AG09309 (cell line): ENCODE measurements at regions not wholly inside any gene's neighbourhood (a gene's known extent, or its start where the extent isn't known, plus 50 kb on each side); places are given as distances from the start of the nearest gene placed in this dataset.
A peak's percentile ranks its signal among the peaks of the same experiment; 100 is the strongest.

ENCODE experiments used
- DNase-seq: peaks from one replicate; pipeline ENCODE4 v3.0.0-alpha.2; 2010; ENCODE audit warnings: low read depth
- H3K4me3 ChIP-seq: 2 replicates; pipeline ENCODE4 v1.5.1; 2011; ENCODE audit warnings: mild to moderate bottlenecking, low read depth, low read length, moderate library complexity; ENCODE audit not compliant: control insufficient read depth
- TF ChIP-seq, protein P1 (sequence below): IDR thresholded peaks from 2 replicates; pipeline ENCODE4 v1.5.1; 2011; ENCODE audit warnings: mild to moderate bottlenecking, low read depth, low read length, inconsistent platforms; ENCODE audit not compliant: insufficient read depth, control insufficient read depth; ENCODE audit errors: missing control alignments

- TF ChIP-seq, protein P1, sequence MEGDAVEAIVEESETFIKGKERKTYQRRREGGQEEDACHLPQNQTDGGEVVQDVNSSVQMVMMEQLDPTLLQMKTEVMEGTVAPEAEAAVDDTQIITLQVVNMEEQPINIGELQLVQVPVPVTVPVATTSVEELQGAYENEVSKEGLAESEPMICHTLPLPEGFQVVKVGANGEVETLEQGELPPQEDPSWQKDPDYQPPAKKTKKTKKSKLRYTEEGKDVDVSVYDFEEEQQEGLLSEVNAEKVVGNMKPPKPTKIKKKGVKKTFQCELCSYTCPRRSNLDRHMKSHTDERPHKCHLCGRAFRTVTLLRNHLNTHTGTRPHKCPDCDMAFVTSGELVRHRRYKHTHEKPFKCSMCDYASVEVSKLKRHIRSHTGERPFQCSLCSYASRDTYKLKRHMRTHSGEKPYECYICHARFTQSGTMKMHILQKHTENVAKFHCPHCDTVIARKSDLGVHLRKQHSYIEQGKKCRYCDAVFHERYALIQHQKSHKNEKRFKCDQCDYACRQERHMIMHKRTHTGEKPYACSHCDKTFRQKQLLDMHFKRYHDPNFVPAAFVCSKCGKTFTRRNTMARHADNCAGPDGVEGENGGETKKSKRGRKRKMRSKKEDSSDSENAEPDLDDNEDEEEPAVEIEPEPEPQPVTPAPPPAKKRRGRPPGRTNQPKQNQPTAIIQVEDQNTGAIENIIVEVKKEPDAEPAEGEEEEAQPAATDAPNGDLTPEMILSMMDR: no peak
- no peak for DNase-seq
- no peak overlapping the region for H3K4me3 ChIP-seq
Measured at GRCh38 chr16:79712276-79712675, 111.7 kb upstream of the MAF start.

DNA sequence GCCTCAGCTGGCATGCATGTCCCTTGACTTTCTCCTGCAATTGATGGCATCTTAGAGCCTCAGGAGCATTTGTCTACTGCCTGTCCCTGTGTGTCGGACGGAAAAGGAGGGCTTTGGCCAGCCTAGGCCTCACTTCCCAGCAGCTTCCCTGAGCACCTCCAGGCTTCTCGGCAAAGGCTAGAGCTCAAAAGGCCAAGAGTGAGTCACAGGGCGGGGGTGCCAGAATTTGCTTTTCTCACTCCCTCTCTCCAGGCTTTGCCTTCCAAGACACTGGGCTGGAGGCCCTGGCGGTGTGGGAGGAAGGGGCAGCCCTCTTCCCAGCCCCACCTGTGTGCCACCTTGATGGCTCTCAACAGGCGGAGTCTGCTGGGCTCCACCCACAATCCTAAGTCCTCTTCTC, 107.3 kb upstream of the MAF start:
- no peak for DNase-seq
- no peak overlapping the region for H3K4me3 ChIP-seq
- TF ChIP-seq, protein P1: no peak

- TF ChIP-seq, protein P1: no peak
- no peak overlapping the region for H3K4me3 ChIP-seq
- DNase-seq: no peak
Measured at GRCh38 chr16:79703066-79703465, 102.5 kb upstream of the MAF start.

GRCh38 chr16:79698341-79698753, 97.8 kb upstream of the MAF start:
- TF ChIP-seq, protein P1: no peak
- no peak overlapping the region for H3K4me3 ChIP-seq
- DNase-seq: peak; percentile 70

- TF ChIP-seq, protein P1: no peak
- no peak overlapping the region for H3K4me3 ChIP-seq
- DNase-seq: no peak
Measured at GRCh38 chr16:79697562-79698112, 97.1 kb upstream of the MAF start.

DNA sequence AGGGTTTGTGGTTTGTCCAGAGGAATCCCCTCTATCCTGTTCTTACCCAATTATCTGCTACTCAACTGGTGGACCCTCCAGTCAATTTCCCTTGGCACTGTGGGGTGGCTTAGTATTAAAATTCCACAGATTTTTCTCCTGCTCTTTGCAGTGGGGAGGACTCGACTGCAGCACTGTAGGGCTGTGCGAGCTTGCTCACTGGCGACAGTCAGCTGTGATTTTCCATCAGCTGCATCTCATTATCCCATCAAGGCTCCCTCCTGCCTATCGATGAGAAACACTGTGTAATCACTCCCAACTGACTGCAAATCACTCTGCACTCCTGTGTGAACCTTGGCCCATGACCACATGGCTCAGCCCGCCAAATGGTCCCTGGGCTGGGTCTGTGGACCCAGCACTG, 90.5 kb upstream of the MAF start:
- no peak overlapping the region for H3K4me3 ChIP-seq
- TF ChIP-seq, protein P1: no peak
- no peak for DNase-seq

DNA sequence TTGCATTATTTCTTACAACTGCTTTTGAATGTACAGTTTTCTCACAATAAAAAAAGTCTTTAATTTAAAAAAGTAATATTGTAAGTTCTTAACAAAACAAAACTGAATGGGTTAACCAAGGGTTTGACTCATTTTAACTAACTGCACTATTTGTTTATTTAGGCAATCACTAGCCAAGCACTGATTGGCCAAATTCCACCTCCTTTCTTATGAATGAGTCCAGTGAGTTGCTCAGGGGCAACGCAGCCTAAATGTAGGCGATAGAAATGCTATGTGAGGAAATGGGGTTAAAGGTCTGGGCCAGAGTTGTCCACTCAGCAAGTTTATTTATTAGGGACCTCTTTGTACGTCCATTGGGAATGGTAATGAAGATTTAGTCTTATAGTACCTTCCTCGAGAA, 89.6 kb upstream of the MAF start:
- TF ChIP-seq, protein P1: no peak
- no peak for DNase-seq

More for the DNA sequence above, 89.6 kb upstream of the MAF start:
- no peak overlapping the region for H3K4me3 ChIP-seq
